ENCODE measurements at regions not wholly inside any gene's neighbourhood (a gene's known extent, or its start where the extent isn't known, plus 50 kb on each side); places are given as distances from the start of the nearest gene placed in this dataset.

DNA sequence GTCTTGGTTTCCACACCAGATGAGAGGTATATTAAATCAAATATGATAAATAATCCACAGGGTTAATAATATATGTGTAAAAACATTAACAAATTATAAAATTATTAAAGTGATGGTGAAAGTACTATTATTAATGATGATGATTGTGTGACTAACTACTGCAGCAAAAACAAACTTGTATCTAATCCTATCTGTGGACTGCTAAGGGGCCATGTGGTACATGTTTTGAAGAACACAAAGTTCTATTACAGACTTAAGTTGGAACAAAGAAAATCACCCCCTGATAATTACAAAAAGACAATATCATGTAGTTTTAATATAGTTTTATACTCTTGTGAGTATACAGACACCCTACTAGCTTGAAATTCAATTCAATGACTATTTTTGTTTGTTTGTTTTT, 504.2 kb upstream of the NBEA start:
- Histone ChIP-seq H3K4me2 (ENCODE audit: insufficient read depth, low read length) (no peak overlapping the region), H3K4me3 (ENCODE audit: low read depth in 1 of 2, low read length in 2 of 2) (no peak overlapping the region), H3K27ac (ENCODE audit: low read length) (no peak overlapping the region), H3K9me3 (ENCODE audit: insufficient read depth, low read length, severe bottlenecking) (no peaks in the 10 kb centered on the region), H3K36me3 (ENCODE audit: insufficient read depth, low read length) (no peaks in the 10 kb centered on the region), H3K27me3 (ENCODE audit: insufficient read depth, low read length, poor library complexity) (no peaks in the 10 kb centered on the region), H4K20me1 (ENCODE audit: insufficient read depth, low read length) (no peaks in the 10 kb centered on the region), H2AFZ (ENCODE audit: low read depth, low read length) (no peak overlapping the region), H3K79me2 (ENCODE audit: insufficient read depth, low read length) (no peaks in the 10 kb centered on the region), H3K9ac (ENCODE audit: low read depth, low read length) (no peak overlapping the region), H3K4me1 (ENCODE audit: insufficient read depth, low read length) (no peaks in the 10 kb centered on the region)
- TF ChIP-seq EZH2 (IDR thresholded peaks at IDR 0.05; ENCODE audit: borderline replicate concordance, low read depth, low read length, severe bottlenecking) = no peak
- TF ChIP-seq, protein P1, sequence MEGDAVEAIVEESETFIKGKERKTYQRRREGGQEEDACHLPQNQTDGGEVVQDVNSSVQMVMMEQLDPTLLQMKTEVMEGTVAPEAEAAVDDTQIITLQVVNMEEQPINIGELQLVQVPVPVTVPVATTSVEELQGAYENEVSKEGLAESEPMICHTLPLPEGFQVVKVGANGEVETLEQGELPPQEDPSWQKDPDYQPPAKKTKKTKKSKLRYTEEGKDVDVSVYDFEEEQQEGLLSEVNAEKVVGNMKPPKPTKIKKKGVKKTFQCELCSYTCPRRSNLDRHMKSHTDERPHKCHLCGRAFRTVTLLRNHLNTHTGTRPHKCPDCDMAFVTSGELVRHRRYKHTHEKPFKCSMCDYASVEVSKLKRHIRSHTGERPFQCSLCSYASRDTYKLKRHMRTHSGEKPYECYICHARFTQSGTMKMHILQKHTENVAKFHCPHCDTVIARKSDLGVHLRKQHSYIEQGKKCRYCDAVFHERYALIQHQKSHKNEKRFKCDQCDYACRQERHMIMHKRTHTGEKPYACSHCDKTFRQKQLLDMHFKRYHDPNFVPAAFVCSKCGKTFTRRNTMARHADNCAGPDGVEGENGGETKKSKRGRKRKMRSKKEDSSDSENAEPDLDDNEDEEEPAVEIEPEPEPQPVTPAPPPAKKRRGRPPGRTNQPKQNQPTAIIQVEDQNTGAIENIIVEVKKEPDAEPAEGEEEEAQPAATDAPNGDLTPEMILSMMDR (IDR thresholded peaks at IDR 0.05; ENCODE audit: borderline replicate concordance, extremely low read depth, low read length, poor library complexity, severe bottlenecking) = no peak
- ATAC-seq (ENCODE audit: insufficient read depth, low read depth) = no peak
- no peak for DNase-seq

DNA sequence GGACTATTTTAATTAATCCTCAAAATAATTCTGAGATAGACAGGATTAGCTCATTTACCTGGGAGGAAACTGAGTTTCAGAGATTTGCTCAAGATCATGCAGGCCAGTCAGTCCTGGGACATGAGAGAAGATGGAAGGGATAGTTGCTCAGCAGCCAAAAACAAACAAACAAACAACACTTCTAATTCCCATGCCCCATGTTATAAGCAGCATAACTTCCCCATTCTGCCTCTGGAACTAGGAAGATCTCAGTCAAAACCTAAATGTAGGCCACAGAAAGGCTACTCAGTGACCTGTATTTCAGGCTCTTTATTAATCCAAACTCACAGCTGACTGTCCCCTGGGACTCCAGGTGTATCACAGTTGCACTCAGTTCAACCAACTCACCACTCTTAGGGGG, 489.2 kb upstream of the NBEA start:
- ATAC-seq (ENCODE audit: insufficient read depth, low read depth) = no peak
- H3K4me1 ChIP-seq (ENCODE audit: insufficient read depth, low read length) = no peaks in the 10 kb centered on the region
- TF ChIP-seq, protein P1 (IDR thresholded peaks at IDR 0.05; ENCODE audit: borderline replicate concordance, extremely low read depth, low read length, poor library complexity, severe bottlenecking) = no peak
- TF ChIP-seq EZH2 (IDR thresholded peaks at IDR 0.05; ENCODE audit: borderline replicate concordance, low read depth, low read length, severe bottlenecking) = no peak

DNA sequence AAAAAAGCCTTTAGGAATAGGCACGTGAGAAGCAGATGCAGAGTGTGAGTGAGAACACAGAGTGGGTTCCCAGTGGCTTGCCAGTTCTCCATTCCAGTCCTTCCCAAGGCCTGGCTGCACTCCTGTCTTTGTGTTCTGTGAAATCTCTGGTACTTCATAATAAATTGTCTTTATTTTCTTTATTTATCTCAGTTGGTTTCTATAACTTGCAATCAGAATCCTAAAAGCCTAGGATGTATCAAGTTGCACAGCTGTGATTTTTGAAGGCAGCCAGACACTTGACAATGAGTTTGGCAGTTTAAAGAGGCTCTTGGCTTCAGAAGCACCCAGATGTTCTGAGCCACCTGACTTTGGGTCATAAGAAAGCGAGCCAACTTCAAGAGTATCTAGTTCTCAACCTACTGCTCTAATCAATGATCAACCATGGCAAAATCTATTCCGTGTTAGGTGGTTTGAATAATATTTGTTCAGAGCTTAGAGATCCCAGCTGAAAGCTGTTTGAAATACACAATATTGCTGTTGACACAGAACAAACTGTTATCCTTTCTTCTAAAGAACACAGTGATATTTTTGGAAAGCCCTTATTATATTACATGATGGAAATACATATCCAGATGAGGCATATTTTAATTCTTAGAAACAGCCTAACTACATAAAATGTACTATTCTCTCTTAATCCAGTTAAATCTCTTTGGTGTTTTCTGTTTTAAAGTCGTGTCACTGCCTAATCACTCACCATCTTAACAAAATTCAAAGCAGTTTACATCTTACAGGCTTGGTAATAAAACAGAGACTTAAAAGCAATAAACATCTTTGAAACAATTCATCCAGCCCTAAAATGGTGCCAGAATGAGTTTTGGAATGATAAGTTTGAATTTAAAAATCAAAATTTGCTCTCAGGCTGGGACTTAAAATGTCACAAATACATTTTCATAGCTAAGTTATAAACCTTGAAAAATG, 483.0 kb upstream of the NBEA start:
- ATAC-seq (ENCODE audit: insufficient read depth, low read depth) (no peak), DNase-seq (no peak)
- H3K4me2 ChIP-seq (ENCODE audit: insufficient read depth, low read length) = no peak overlapping the region

More for the DNA sequence above, 489.2 kb upstream of the NBEA start:
- Histone ChIP-seq H3K4me2 (ENCODE audit: insufficient read depth, low read length) (no peak overlapping the region), H3K9ac (ENCODE audit: low read depth, low read length) (no peak overlapping the region), H2AFZ (ENCODE audit: low read depth, low read length) (no peak overlapping the region), H3K4me3 (ENCODE audit: low read depth in 1 of 2, low read length in 2 of 2) (no peak overlapping the region), H3K27me3 (ENCODE audit: insufficient read depth, low read length, poor library complexity) (no peaks in the 10 kb centered on the region), H4K20me1 (ENCODE audit: insufficient read depth, low read length) (no peaks in the 10 kb centered on the region), H3K36me3 (ENCODE audit: insufficient read depth, low read length) (no peaks in the 10 kb centered on the region), H3K9me3 (ENCODE audit: insufficient read depth, low read length, severe bottlenecking) (no peaks in the 10 kb centered on the region), H3K27ac (ENCODE audit: low read length) (no peak overlapping the region), H3K79me2 (ENCODE audit: insufficient read depth, low read length) (no peaks in the 10 kb centered on the region)
- no peak for DNase-seq

More for the DNA sequence above, 483.0 kb upstream of the NBEA start:
- Histone ChIP-seq H3K27me3 (ENCODE audit: insufficient read depth, low read length, poor library complexity) (no peaks in the 10 kb centered on the region), H3K4me3 (ENCODE audit: low read depth in 1 of 2, low read length in 2 of 2) (no peak overlapping the region), H3K9ac (ENCODE audit: low read depth, low read length) (no peak overlapping the region), H3K27ac (ENCODE audit: low read length) (no peak overlapping the region), H3K4me1 (ENCODE audit: insufficient read depth, low read length) (no peaks in the 10 kb centered on the region), H3K9me3 (ENCODE audit: insufficient read depth, low read length, severe bottlenecking) (no peaks in the 10 kb centered on the region), H4K20me1 (ENCODE audit: insufficient read depth, low read length) (no peaks in the 10 kb centered on the region), H3K36me3 (ENCODE audit: insufficient read depth, low read length) (no peaks in the 10 kb centered on the region), H2AFZ (ENCODE audit: low read depth, low read length) (no peak overlapping the region), H3K79me2 (ENCODE audit: insufficient read depth, low read length) (no peaks in the 10 kb centered on the region)
- no peak for TF ChIP-seq EZH2 (IDR thresholded peaks at IDR 0.05; ENCODE audit: borderline replicate concordance, low read depth, low read length, severe bottlenecking)
- TF ChIP-seq, protein P1 (IDR thresholded peaks at IDR 0.05; ENCODE audit: borderline replicate concordance, extremely low read depth, low read length, poor library complexity, severe bottlenecking) = no peak

Data from DND-41 (cell line).